Body of pancreas (tissue), 4 donors: ENCODE measurements at regions not wholly inside any gene's neighbourhood (a gene's known extent, or its start where the extent isn't known, plus 50 kb on each side); places are given as distances from the start of the nearest gene placed in this dataset.

Source experiments
- ATAC-seq: fragments of 150-250 bp; one replicate; pipeline ENCODE4 v1.9.1; 2016
- DNase-seq, 4 donors: peaks; one replicate each; pipeline ENCODE4 v3.0.0-alpha.2; 2019
- H3K27ac ChIP-seq, 4 donors: fragments of 200-600 bp; sonication (generic); 1 replicate in 3 of 4; 2 replicates in 1 of 4; pipeline versions ENCODE4 v1.5.1 to v1.6.1; 2016 to 2019; ENCODE audit warnings: mild to moderate bottlenecking in 1 of 4, mixed read lengths in 1 of 4, moderate library complexity in 1 of 4
- H3K27me3 ChIP-seq, 2 donors: fragments of 200-600 bp; sonication (generic); one replicate each; pipeline ENCODE4 v1.6.0; 2016; ENCODE audit warnings: mild to moderate bottlenecking in 1 of 2
- H3K36me3 ChIP-seq, 2 donors: fragments of 200-600 bp; sonication (generic); replicated peaks in 1 of 2; 2 replicates each; pipeline ENCODE4 v1.5.1; 2016; ENCODE audit warnings: low read depth in 2 of 2; ENCODE audit not compliant: insufficient read depth in 1 of 2
- H3K4me1 ChIP-seq: fragments of 200-600 bp; sonication (generic); one replicate; pipeline ENCODE4 v1.6.0; 2016
- H3K4me3 ChIP-seq, 2 donors: fragments of 200-600 bp; sonication (generic); 1 replicate in 1 of 2; 2 replicates in 1 of 2; pipeline ENCODE4 v1.5.1; 2016 to 2019
- H3K9me3 ChIP-seq, 3 donors: fragments of 200-600 bp; sonication (generic); 1 replicate in 2 of 3; 2 replicates in 1 of 3; pipeline ENCODE4 v1.5.1; 2016
- CTCF ChIP-seq, 7 experiments: fragments of 450-650 bp in 4 of 7; fragments of 200-600 bp in 3 of 7; sonication (generic) in 3 of 7; IDR thresholded peaks; one replicate each; pipeline ENCODE4 v1.5.1; 2016 to 2019; ENCODE audit warnings: antibody characterized with exemption in 7 of 7
- POLR2A ChIP-seq, 3 donors: fragments of 450-650 bp; IDR thresholded peaks; one replicate each; pipeline ENCODE4 v1.6.1; 2016; ENCODE audit warnings: antibody characterized with exemption in 3 of 3, mild to moderate bottlenecking in 2 of 3
- WGBS, 2 donors: methylation state at CpG; one replicate each; pipeline ENCODE4 v1.1.5; 2017; 5-methylcytosine and 5-hydroxymethylcytosine counted together
- intact Hi-C: fragments of 100-400 bp; cut with DNase I; formaldehyde crosslinking; loops from one replicate; pipeline ENCODE4 v1.15.1; 2023

GRCh38 chr3:159339131-159339530 is 537.3 kb downstream of the MFSD1 start:
- no peak for TF ChIP-seq CTCF (IDR thresholded peaks at IDR 0.05)
- TF ChIP-seq POLR2A (IDR thresholded peaks at IDR 0.05) = no peak
- ATAC-seq (no peak), DNase-seq (no peak)
- H3K4me3 ChIP-seq = no peak overlapping the region
- no peaks in the 10 kb centered on the region for H3K36me3 ChIP-seq
- no peak overlapping the region for H3K27ac ChIP-seq
- no peaks in the 10 kb centered on the region for H3K4me1 ChIP-seq
- H3K27me3 ChIP-seq = no peaks in the 10 kb centered on the region
- intact Hi-C loops = no loop called here
- no peaks in the 10 kb centered on the region for H3K9me3 ChIP-seq

GRCh38 chr3:159340877-159341500 is 539.1 kb downstream of the MFSD1 start:
- Histone ChIP-seq H3K27ac (no peak overlapping the region), H3K27me3 (no peaks in the 10 kb centered on the region), H3K4me1 (no peaks in the 10 kb centered on the region), H3K36me3 (no peaks in the 10 kb centered on the region), H3K9me3 (no peaks in the 10 kb centered on the region), H3K4me3 (no peak overlapping the region)
- ATAC-seq (no peak), DNase-seq (no peak)
- WGBS, 2 donors = 34 to 51% methylated on average over 3 of the region's 3 CpGs
- TF ChIP-seq POLR2A (IDR thresholded peaks at IDR 0.05) (no peak), CTCF (IDR thresholded peaks at IDR 0.05) (no peak)
- intact Hi-C loops = no loop called here

- Histone ChIP-seq H3K9me3 (no peaks in the 10 kb centered on the region), H3K4me3 (no peak overlapping the region), H3K4me1 (no peaks in the 10 kb centered on the region), H3K27me3 (no peaks in the 10 kb centered on the region), H3K27ac (no peak overlapping the region), H3K36me3 (no peaks in the 10 kb centered on the region)
- TF ChIP-seq POLR2A (IDR thresholded peaks at IDR 0.05) (no peak), CTCF (IDR thresholded peaks at IDR 0.05) (no peak)
- ATAC-seq (no peak), DNase-seq (no peak)
- 57 to 66% methylated on average over 5 of the region's 5 CpGs for WGBS, 2 donors
- intact Hi-C loops = no loop called here
Observed at GRCh38 chr3:159346271-159346903, 544.5 kb downstream of the MFSD1 start.

- ATAC-seq = no peak
- no peaks in the 10 kb centered on the region for H3K4me1 ChIP-seq
- H3K36me3 ChIP-seq = no peaks in the 10 kb centered on the region
- TF ChIP-seq POLR2A (IDR thresholded peaks at IDR 0.05) = no peak
- no peak for TF ChIP-seq CTCF (IDR thresholded peaks at IDR 0.05)
- no peaks in the 10 kb centered on the region for H3K27me3 ChIP-seq
- no peak overlapping the region for H3K27ac ChIP-seq
- intact Hi-C loops = no loop called here
- no peak overlapping the region for H3K4me3 ChIP-seq
- 57 to 58% methylated on average over 3 of the region's 3 CpGs for WGBS, 2 donors
- H3K9me3 ChIP-seq = no peaks in the 10 kb centered on the region
- no peak for DNase-seq
Observed at GRCh38 chr3:159348431-159348830, 546.6 kb downstream of the MFSD1 start.

- Histone ChIP-seq H3K9me3 (no peaks in the 10 kb centered on the region), H3K27me3 (no peaks in the 10 kb centered on the region), H3K4me3 (no peak overlapping the region), H3K4me1 (no peaks in the 10 kb centered on the region), H3K27ac (no peak overlapping the region), H3K36me3 (no peaks in the 10 kb centered on the region)
- TF ChIP-seq POLR2A (IDR thresholded peaks at IDR 0.05) (no peak), CTCF (IDR thresholded peaks at IDR 0.05) (no peak)
- no peak for DNase-seq
- intact Hi-C loops = no loop called here
- no peak for ATAC-seq
- WGBS, 2 donors = 34 to 37% methylated on average over 1 of the region's 1 CpG
Observed at GRCh38 chr3:159356606-159357005, 554.8 kb downstream of the MFSD1 start.
